ENCODE measurements at regions not wholly inside any gene's neighbourhood (a gene's known extent, or its start where the extent isn't known, plus 50 kb on each side); places are given as distances from the start of the nearest gene placed in this dataset.

DNA sequence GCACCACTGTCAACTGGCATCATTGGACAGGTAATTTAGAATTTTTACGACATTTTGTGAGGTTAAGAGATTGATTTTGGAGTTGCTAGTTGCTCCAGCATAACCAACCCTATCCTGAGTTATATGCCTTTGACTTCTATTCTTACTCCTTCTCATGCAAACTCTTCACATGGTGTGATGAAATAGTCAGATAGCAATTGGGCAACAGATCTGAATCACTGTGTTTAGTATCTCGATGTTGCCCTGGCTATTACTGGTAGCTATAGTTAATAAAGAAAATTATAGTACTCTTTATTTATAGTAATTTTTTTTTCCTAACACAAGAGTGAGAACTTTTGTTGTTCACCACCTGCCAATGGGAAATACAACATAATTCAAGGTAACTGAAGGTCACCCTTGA lies 494.8 kb upstream of the TOM1L1 start:
- Histone ChIP-seq H3K9me3 (no peaks in the 10 kb centered on the region), H3K4me3 (no peak overlapping the region), H3K4me1 (no peaks in the 10 kb centered on the region), H3K27me3 (no peaks in the 10 kb centered on the region), H3K27ac (no peak overlapping the region), H3K36me3 (no peaks in the 10 kb centered on the region)
- intact Hi-C loops (cut with DNase I) = no loop called here
- ATAC-seq (no peak), DNase-seq (no peak)
- TF ChIP-seq POLR2A (IDR thresholded peaks at IDR 0.05) = no peak
- TF ChIP-seq, protein P1, sequence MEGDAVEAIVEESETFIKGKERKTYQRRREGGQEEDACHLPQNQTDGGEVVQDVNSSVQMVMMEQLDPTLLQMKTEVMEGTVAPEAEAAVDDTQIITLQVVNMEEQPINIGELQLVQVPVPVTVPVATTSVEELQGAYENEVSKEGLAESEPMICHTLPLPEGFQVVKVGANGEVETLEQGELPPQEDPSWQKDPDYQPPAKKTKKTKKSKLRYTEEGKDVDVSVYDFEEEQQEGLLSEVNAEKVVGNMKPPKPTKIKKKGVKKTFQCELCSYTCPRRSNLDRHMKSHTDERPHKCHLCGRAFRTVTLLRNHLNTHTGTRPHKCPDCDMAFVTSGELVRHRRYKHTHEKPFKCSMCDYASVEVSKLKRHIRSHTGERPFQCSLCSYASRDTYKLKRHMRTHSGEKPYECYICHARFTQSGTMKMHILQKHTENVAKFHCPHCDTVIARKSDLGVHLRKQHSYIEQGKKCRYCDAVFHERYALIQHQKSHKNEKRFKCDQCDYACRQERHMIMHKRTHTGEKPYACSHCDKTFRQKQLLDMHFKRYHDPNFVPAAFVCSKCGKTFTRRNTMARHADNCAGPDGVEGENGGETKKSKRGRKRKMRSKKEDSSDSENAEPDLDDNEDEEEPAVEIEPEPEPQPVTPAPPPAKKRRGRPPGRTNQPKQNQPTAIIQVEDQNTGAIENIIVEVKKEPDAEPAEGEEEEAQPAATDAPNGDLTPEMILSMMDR (IDR thresholded peaks at IDR 0.05) = no peak
- WGBS (ENCODE audit: insufficient coverage, low coverage, low lambda C conversion rate, missing lambda C conversion rate) = 60% methylated on average over 2 of the region's 2 CpGs

DNA sequence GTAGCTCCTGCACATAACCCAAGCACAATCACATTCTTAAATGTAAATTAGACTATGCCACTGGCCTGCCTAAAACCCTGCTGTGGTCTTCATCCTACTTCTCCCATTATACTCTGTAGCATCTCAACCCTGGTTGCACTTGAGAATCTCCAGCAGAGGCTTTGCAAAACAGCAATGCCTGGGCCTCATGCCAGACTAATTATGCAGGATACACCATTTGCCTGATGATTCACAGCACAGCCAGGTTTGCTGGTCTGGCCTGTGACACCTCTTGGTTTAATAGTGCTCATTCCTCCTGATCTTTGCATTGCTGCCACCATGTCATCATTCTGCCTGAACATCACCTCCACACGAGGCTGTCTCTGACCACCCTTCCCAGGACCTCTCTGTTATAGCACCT lies 491.9 kb upstream of the TOM1L1 start:
- TF ChIP-seq, protein P1 (IDR thresholded peaks at IDR 0.05) = no peak
- no peak for TF ChIP-seq POLR2A (IDR thresholded peaks at IDR 0.05)
- Histone ChIP-seq H3K4me1 (no peaks in the 10 kb centered on the region), H3K4me3 (no peak overlapping the region), H3K27me3 (no peaks in the 10 kb centered on the region), H3K36me3 (no peaks in the 10 kb centered on the region), H3K27ac (no peak overlapping the region), H3K9me3 (no peaks in the 10 kb centered on the region)
- intact Hi-C loops (cut with DNase I) = no loop called here
- DNase-seq (no peak), ATAC-seq (no peak)
- 15% methylated on average over 1 of the region's 1 CpG for WGBS (ENCODE audit: insufficient coverage, low coverage, low lambda C conversion rate, missing lambda C conversion rate)

- ATAC-seq (no peak), DNase-seq (no peak)
- Histone ChIP-seq H3K27me3 (no peaks in the 10 kb centered on the region), H3K27ac (no peak overlapping the region), H3K4me1 (no peaks in the 10 kb centered on the region), H3K4me3 (no peak overlapping the region), H3K9me3 (no peaks in the 10 kb centered on the region), H3K36me3 (no peaks in the 10 kb centered on the region)
- intact Hi-C loops (cut with DNase I) = no loop called here
- no peak for TF ChIP-seq POLR2A (IDR thresholded peaks at IDR 0.05)
- TF ChIP-seq, protein P1 (IDR thresholded peaks at IDR 0.05) = no peak
Observed at GRCh38 chr17:54418467-54418866, 482.2 kb upstream of the TOM1L1 start.

DNA sequence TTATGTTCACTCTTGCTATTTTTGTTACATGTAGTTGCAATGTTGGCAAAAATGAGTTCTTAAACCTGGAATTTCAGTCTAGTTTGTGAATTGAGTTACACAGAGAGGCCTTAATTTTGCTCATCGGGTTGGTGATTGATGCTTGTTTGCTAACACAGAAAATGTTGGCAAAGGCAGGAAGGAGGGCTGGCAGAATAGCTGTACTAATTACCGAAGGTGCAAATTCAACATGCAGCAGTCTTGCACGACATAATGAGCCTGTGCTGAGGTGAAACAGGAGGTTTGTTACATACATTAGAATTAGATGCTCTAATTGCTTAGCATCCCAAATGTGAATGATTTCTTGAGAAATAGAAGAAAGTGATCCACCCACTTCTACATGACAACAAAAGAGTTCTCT lies 475.0 kb upstream of the TOM1L1 start:
- no peak for ATAC-seq
- Histone ChIP-seq H3K9me3 (no peaks in the 10 kb centered on the region), H3K27me3 (no peaks in the 10 kb centered on the region), H3K4me3 (no peak overlapping the region), H3K27ac (no peak overlapping the region), H3K4me1 (no peaks in the 10 kb centered on the region), H3K36me3 (no peaks in the 10 kb centered on the region)
- intact Hi-C loops (cut with DNase I) = no loop called here
- no peak for DNase-seq
- no peak for TF ChIP-seq POLR2A (IDR thresholded peaks at IDR 0.05)
- TF ChIP-seq, protein P1 (IDR thresholded peaks at IDR 0.05) = no peak
- 51% methylated on average over 3 of the region's 3 CpGs for WGBS (ENCODE audit: insufficient coverage, low coverage, low lambda C conversion rate, missing lambda C conversion rate)

DNA sequence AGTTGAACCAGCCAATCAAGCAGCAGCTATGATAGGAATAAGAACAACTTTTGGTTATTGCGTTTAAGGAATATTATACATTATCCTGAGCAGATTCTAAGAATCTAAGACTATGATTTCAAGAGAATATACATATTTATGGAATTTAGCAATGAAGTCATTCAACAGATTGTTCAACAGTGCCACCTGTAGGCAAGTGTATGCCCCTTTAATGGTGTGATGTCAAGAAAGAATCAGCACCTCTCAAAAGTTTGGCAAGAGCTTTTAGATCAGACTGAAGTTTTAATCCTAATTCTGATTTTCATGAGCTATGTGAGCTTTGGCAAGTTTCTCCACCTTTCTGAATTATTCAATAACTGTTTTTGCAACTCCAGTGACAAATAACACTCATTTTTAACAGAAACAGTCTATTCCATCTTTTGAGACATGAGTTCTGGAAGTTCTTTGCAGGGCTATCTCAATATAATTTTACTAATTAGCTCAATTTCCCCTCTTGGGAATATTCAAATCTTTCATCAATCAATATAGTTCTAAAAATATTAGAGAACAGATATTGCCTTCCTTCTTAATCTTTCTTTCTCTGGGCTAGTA lies 474.3 kb upstream of the TOM1L1 start:
- no peaks in the 10 kb centered on the region for H3K4me1 ChIP-seq
- 47% methylated on average over 1 of the region's 1 CpG for WGBS (ENCODE audit: insufficient coverage, low coverage, low lambda C conversion rate, missing lambda C conversion rate)
- intact Hi-C loops (cut with DNase I) = no loop called here
- no peaks in the 10 kb centered on the region for H3K27me3 ChIP-seq
- no peaks in the 10 kb centered on the region for H3K36me3 ChIP-seq
- TF ChIP-seq POLR2A (IDR thresholded peaks at IDR 0.05) = no peak
- TF ChIP-seq, protein P1 (IDR thresholded peaks at IDR 0.05) = peak in 3 of 4 donors; percentile 30 to 58 (median 47)
- no peak for DNase-seq
- no peak overlapping the region for H3K4me3 ChIP-seq
- no peak for ATAC-seq
- H3K27ac ChIP-seq = no peak overlapping the region
- H3K9me3 ChIP-seq = no peaks in the 10 kb centered on the region

All from right lobe of liver (tissue), 6 donors.